ENCODE measurements at regions not wholly inside any gene's neighbourhood (a gene's known extent, or its start where the extent isn't known, plus 50 kb on each side); places are given as distances from the start of the nearest gene placed in this dataset.

GRCh38 chr1:164223378-164223777 lies 335.6 kb upstream of the PBX1 start:
- H3K9me3 ChIP-seq = peaks cover 0 to 3% (median 0%) of the 10 kb centered on the region in 4 donors
- H3K4me3 ChIP-seq = no peak overlapping the region
- no peak overlapping the region for H3K27ac ChIP-seq (replicated peaks in 1 of 4)
- no peaks in the 10 kb centered on the region for H3K36me3 ChIP-seq
- no peaks in the 10 kb centered on the region for H3K27me3 ChIP-seq
- no peaks in the 10 kb centered on the region for H3K4me1 ChIP-seq
- DNase-seq (ENCODE audit: extremely low spot score) = no peak
- intact Hi-C loops (cut with DNase I) = no loop called here
- no peak for TF ChIP-seq POLR2AphosphoS5 (IDR thresholded peaks at IDR 0.05)
- no peak for TF ChIP-seq POLR2A (IDR thresholded peaks at IDR 0.05; ENCODE audit: low read depth)
- no peak for TF ChIP-seq EP300 (IDR thresholded peaks at IDR 0.05)
- no peak for TF ChIP-seq CTCF (IDR thresholded peaks at IDR 0.05)

GRCh38 chr1:164225011-164225410 lies 334.0 kb upstream of the PBX1 start:
- TF ChIP-seq EP300 (IDR thresholded peaks at IDR 0.05) (no peak), POLR2A (IDR thresholded peaks at IDR 0.05; ENCODE audit: low read depth) (no peak), POLR2AphosphoS5 (IDR thresholded peaks at IDR 0.05) (no peak), CTCF (IDR thresholded peaks at IDR 0.05) (no peak)
- H3K27me3 ChIP-seq = no peaks in the 10 kb centered on the region
- WGBS = 96% methylated on average over 2 of the region's 2 CpGs
- peaks cover 0 to 3% (median 0%) of the 10 kb centered on the region in 4 donors for H3K9me3 ChIP-seq
- intact Hi-C loops (cut with DNase I) = no loop called here
- H3K4me1 ChIP-seq = no peaks in the 10 kb centered on the region
- no peak overlapping the region for H3K4me3 ChIP-seq
- H3K27ac ChIP-seq (replicated peaks in 1 of 4) = no peak overlapping the region
- no peaks in the 10 kb centered on the region for H3K36me3 ChIP-seq
- no peak for DNase-seq (ENCODE audit: extremely low spot score)

- Histone ChIP-seq H3K36me3 (no peaks in the 10 kb centered on the region), H3K27ac (replicated peaks in 1 of 4) (no peak overlapping the region), H3K4me3 (no peak overlapping the region), H3K9me3 (peaks cover 0 to 3% (median 0%) of the 10 kb centered on the region in 4 donors), H3K27me3 (no peaks in the 10 kb centered on the region), H3K4me1 (peaks cover 0 to 6% (median 0%) of the 10 kb centered on the region in 4 donors)
- 91% methylated on average over 4 of the region's 4 CpGs for WGBS
- TF ChIP-seq CTCF (IDR thresholded peaks at IDR 0.05) (no peak), POLR2AphosphoS5 (IDR thresholded peaks at IDR 0.05) (no peak), EP300 (IDR thresholded peaks at IDR 0.05) (no peak), POLR2A (IDR thresholded peaks at IDR 0.05; ENCODE audit: low read depth) (no peak)
- DNase-seq (ENCODE audit: extremely low spot score) = no peak
- intact Hi-C loops (cut with DNase I) = no loop called here
These were observed 332.0 kb upstream of the PBX1 start for GRCh38 chr1:164226977-164227376.

GRCh38 chr1:164228928-164229327 lies 330.1 kb upstream of the PBX1 start:
- DNase-seq (ENCODE audit: extremely low spot score) = no peak
- H3K9me3 ChIP-seq = peaks cover 0 to 2% (median 0%) of the 10 kb centered on the region in 4 donors
- no peak overlapping the region for H3K4me3 ChIP-seq
- WGBS = 91% methylated on average over 6 of the region's 6 CpGs
- no peak overlapping the region for H3K27ac ChIP-seq (replicated peaks in 1 of 4)
- TF ChIP-seq POLR2A (IDR thresholded peaks at IDR 0.05; ENCODE audit: low read depth) (no peak), CTCF (IDR thresholded peaks at IDR 0.05) (no peak), POLR2AphosphoS5 (IDR thresholded peaks at IDR 0.05) (no peak), EP300 (IDR thresholded peaks at IDR 0.05) (no peak)
- no peaks in the 10 kb centered on the region for H3K27me3 ChIP-seq
- H3K4me1 ChIP-seq = peaks cover 0 to 20% (median 7%) of the 10 kb centered on the region in 4 donors
- intact Hi-C loops (cut with DNase I) = no loop called here
- H3K36me3 ChIP-seq = no peaks in the 10 kb centered on the region

- Histone ChIP-seq H3K36me3 (no peaks in the 10 kb centered on the region), H3K4me3 (no peak overlapping the region), H3K4me1 (peaks cover 0 to 20% (median 7%) of the 10 kb centered on the region in 4 donors), H3K27me3 (no peaks in the 10 kb centered on the region), H3K27ac (replicated peaks in 1 of 4) (no peak overlapping the region), H3K9me3 (peaks cover 0 to 5% (median 0%) of the 10 kb centered on the region in 4 donors)
- WGBS = 70% methylated on average over 3 of the region's 3 CpGs
- DNase-seq (ENCODE audit: extremely low spot score) = no peak
- TF ChIP-seq CTCF (IDR thresholded peaks at IDR 0.05) = no peak
- TF ChIP-seq POLR2AphosphoS5 (IDR thresholded peaks at IDR 0.05) = no peak
- no peak for TF ChIP-seq EP300 (IDR thresholded peaks at IDR 0.05)
- TF ChIP-seq POLR2A (IDR thresholded peaks at IDR 0.05; ENCODE audit: low read depth) = no peak
- intact Hi-C loops (cut with DNase I) = no loop called here
These were observed 325.8 kb upstream of the PBX1 start for GRCh38 chr1:164233149-164233548.
